H9 (cell line): ENCODE measurements at regions not wholly inside any gene's neighbourhood (a gene's known extent, or its start where the extent isn't known, plus 50 kb on each side); places are given as distances from the start of the nearest gene placed in this dataset.

Experiments used
- DNase-seq: peaks from one replicate; pipeline ENCODE4 v3.0.0-alpha.2; 2017
- H2AFZ ChIP-seq: one replicate; pipeline ENCODE4 v1.6.1; 2013; ENCODE audit warnings: mild to moderate bottlenecking, low read length, control low read depth, moderate library complexity
- H2AK5ac ChIP-seq: 2 replicates; pipeline ENCODE4 v1.6.1; 2013; ENCODE audit warnings: low read length, control low read depth, mixed read lengths; ENCODE audit not compliant: insufficient read length
- H2BK120ac ChIP-seq: one replicate; pipeline ENCODE4 v1.6.1; 2013; ENCODE audit warnings: low read depth, mild to moderate bottlenecking, low read length, control low read depth, inconsistent platforms; ENCODE audit not compliant: poor library complexity, severe bottlenecking
- H2BK12ac ChIP-seq: 2 replicates; pipeline ENCODE4 v1.6.1; 2013; ENCODE audit warnings: low read length, control low read depth, mixed read lengths, low read depth; ENCODE audit not compliant: insufficient read length
- H2BK15ac ChIP-seq: 2 replicates; pipeline ENCODE4 v1.6.1; 2013; ENCODE audit warnings: low read depth, low read length, control low read depth
- H2BK20ac ChIP-seq: one replicate; pipeline ENCODE4 v1.6.1; 2013; ENCODE audit warnings: low read depth, mild to moderate bottlenecking, low read length, control low read depth, inconsistent platforms; ENCODE audit not compliant: poor library complexity, severe bottlenecking
- H2BK5ac ChIP-seq: 2 replicates; pipeline ENCODE4 v1.6.1; 2013; ENCODE audit warnings: low read length, control low read depth, mixed read lengths; ENCODE audit not compliant: insufficient read length
- H3K14ac ChIP-seq: 2 replicates; pipeline ENCODE4 v1.6.1; 2013; ENCODE audit warnings: low read length, control low read depth; ENCODE audit not compliant: insufficient read depth
- H3K18ac ChIP-seq: 2 replicates; pipeline ENCODE4 v1.6.1; 2013; ENCODE audit warnings: low read depth, mild to moderate bottlenecking, mixed read lengths, low read length, control low read depth; ENCODE audit not compliant: insufficient read length
- H3K23ac ChIP-seq: 2 replicates; pipeline ENCODE4 v1.6.1; 2013; ENCODE audit warnings: low read length, control low read depth, mixed read lengths, low read depth; ENCODE audit not compliant: insufficient read length
- H3K23me2 ChIP-seq: 2 replicates; pipeline ENCODE4 v1.6.1; 2013; ENCODE audit warnings: low read depth, mild to moderate bottlenecking, mixed read lengths, low read length, control low read depth; ENCODE audit not compliant: insufficient read length, poor library complexity, severe bottlenecking
- H3K27ac ChIP-seq: 2 replicates; pipeline ENCODE4 v1.5.1; 2013; ENCODE audit warnings: low read length, control low read depth, mixed read lengths, low read depth; ENCODE audit not compliant: insufficient read length
- H3K27me3 ChIP-seq: 2 replicates; pipeline ENCODE4 v1.6.1; 2013; ENCODE audit warnings: low read length, control low read depth, inconsistent platforms; ENCODE audit not compliant: insufficient read depth
- H3K4ac ChIP-seq: 2 replicates; pipeline ENCODE4 v1.6.1; 2013; ENCODE audit warnings: low read depth, mild to moderate bottlenecking, control low read depth, inconsistent platforms, low read length, moderate library complexity
- H3K4me1 ChIP-seq: 2 replicates; pipeline ENCODE4 v1.6.1; 2013; ENCODE audit warnings: low read length, control low read depth, inconsistent platforms; ENCODE audit not compliant: insufficient read depth
- H3K4me2 ChIP-seq: 2 replicates; pipeline ENCODE4 v1.6.1; 2013; ENCODE audit warnings: low read length, control low read depth, mixed read lengths; ENCODE audit not compliant: insufficient read length, insufficient read depth
- H3K56ac ChIP-seq: 2 replicates; pipeline ENCODE4 v1.6.1; 2013; ENCODE audit warnings: low read depth, mild to moderate bottlenecking, mixed read lengths, low read length, control low read depth; ENCODE audit not compliant: insufficient read length
- H3K79me1 ChIP-seq: 2 replicates; pipeline ENCODE4 v1.6.1; 2013; ENCODE audit warnings: low read depth, mild to moderate bottlenecking, moderate library complexity, low read length, control low read depth, inconsistent platforms; ENCODE audit not compliant: insufficient read depth, poor library complexity, severe bottlenecking
- H3K79me2 ChIP-seq: 2 replicates; pipeline ENCODE4 v1.6.1; 2013; ENCODE audit warnings: low read length, control low read depth, inconsistent platforms; ENCODE audit not compliant: insufficient read depth
- H3K9ac ChIP-seq: 2 replicates; pipeline ENCODE4 v1.6.1; 2013; ENCODE audit warnings: low read length, control low read depth, mixed read lengths; ENCODE audit not compliant: insufficient read length; ENCODE audit errors: extremely low read depth
- H3K9me3 ChIP-seq: one replicate; pipeline ENCODE4 v1.6.1; 2013; ENCODE audit warnings: low read depth, low read length, inconsistent platforms; ENCODE audit not compliant: control insufficient read depth
- H3T11ph ChIP-seq: one replicate; pipeline ENCODE4 v1.6.1; 2013; ENCODE audit warnings: mild to moderate bottlenecking, low read length, control low read depth, inconsistent platforms
- H4K20me1 ChIP-seq: one replicate; pipeline ENCODE4 v1.6.1; 2013; ENCODE audit not compliant: control insufficient read depth, insufficient read length, insufficient read depth
- H4K5ac ChIP-seq: 2 replicates; pipeline ENCODE4 v1.6.1; 2013; ENCODE audit warnings: low read depth, mild to moderate bottlenecking, mixed read lengths, low read length, control low read depth; ENCODE audit not compliant: insufficient read length
- H4K8ac ChIP-seq: replicated peaks from 2 replicates; pipeline ENCODE4 v1.6.1; 2013; ENCODE audit warnings: low read length, control low read depth, mixed read lengths, low read depth; ENCODE audit not compliant: insufficient read length
- H4K91ac ChIP-seq: 2 replicates; pipeline ENCODE4 v1.6.1; 2013; ENCODE audit warnings: low read depth, mild to moderate bottlenecking, moderate library complexity, mixed read lengths, low read length, control low read depth; ENCODE audit not compliant: insufficient read length
- H3K27ac Mint-ChIP-seq, 3 experiments: 2 replicates in 2 of 3; 3 replicates in 1 of 3; pipeline ENCODE4 v1.8.0; 2020 to 2021; ENCODE audit warnings: mixed read lengths in 3 of 3, mild to moderate bottlenecking in 1 of 3, moderate library complexity in 1 of 3
- H3K27me3 Mint-ChIP-seq: 2 replicates; pipeline ENCODE4 v1.8.0; 2021; ENCODE audit warnings: low read depth, mild to moderate bottlenecking, moderate library complexity, mixed read lengths
- H3K36me3 Mint-ChIP-seq, 3 experiments: 2 replicates in 2 of 3; 3 replicates in 1 of 3; pipeline ENCODE4 v1.8.0; 2020 to 2021; ENCODE audit warnings: low read depth in 3 of 3, mixed read lengths in 3 of 3; ENCODE audit not compliant: insufficient read depth in 1 of 3
- H3K4me1 Mint-ChIP-seq, 2 experiments: 2 replicates each; pipeline ENCODE4 v1.8.0; 2020; ENCODE audit warnings: mixed read lengths in 2 of 2
- H3K4me3 Mint-ChIP-seq, 2 experiments: 2 replicates in 1 of 2; 3 replicates in 1 of 2; pipeline ENCODE4 v1.8.0; 2020 to 2021; ENCODE audit warnings: mild to moderate bottlenecking in 2 of 2, mixed read lengths in 2 of 2, moderate library complexity in 1 of 2
- H3K9me3 Mint-ChIP-seq, 2 experiments: 2 replicates in 1 of 2; 3 replicates in 1 of 2; pipeline ENCODE4 v1.8.0; 2020; ENCODE audit warnings: mild to moderate bottlenecking in 2 of 2, mixed read lengths in 2 of 2, moderate library complexity in 1 of 2
- CTCF ChIP-seq: fragments of 200-600 bp; sonication (generic); conservative IDR thresholded peaks from 3 replicates; pipeline ENCODE4 v1.8.0; 2021; ENCODE audit warnings: antibody characterized with exemption, mild to moderate bottlenecking
- WGBS: extraction: QIAGEN DNeasy Blood & Tissue Kit; methylation state at CpG from one replicate; pipeline ENCODE4 v1.1.7; 2013; ENCODE audit warnings: missing lambda C conversion rate, low lambda C conversion rate, mixed read lengths; ENCODE audit not compliant: insufficient read length; ENCODE audit errors: extremely low coverage; 5-methylcytosine and 5-hydroxymethylcytosine counted together

- no CpG with 5 or more reads among the region's 8 CpGs for WGBS
Measured at GRCh38 chr6:156454867-156455266, 322.3 kb upstream of the ARID1B start.

More at GRCh38 chr6:156454867-156455266, 322.3 kb upstream of the ARID1B start:
- no peak overlapping the region for H3T11ph ChIP-seq
- no peaks in the 10 kb centered on the region for H3K79me1 ChIP-seq
- H3K4me1 ChIP-seq = no peaks in the 10 kb centered on the region
- Mint-ChIP-seq H3K4me3 (no peak overlapping the region), H3K27ac (no peak overlapping the region), H3K9me3 (no peaks in the 10 kb centered on the region; a peak in 2 of 5 replicates), H3K27me3 (no peaks in the 10 kb centered on the region), H3K4me1 (no peaks in the 10 kb centered on the region), H3K36me3 (no peaks in the 10 kb centered on the region)
- no peak overlapping the region for H3K27ac ChIP-seq
- no peak overlapping the region for H4K5ac ChIP-seq
- no peaks in the 10 kb centered on the region for H4K20me1 ChIP-seq
- H3K14ac ChIP-seq = no peak overlapping the region
- H3K4me2 ChIP-seq = no peak overlapping the region
- no peak overlapping the region for H2BK12ac ChIP-seq
- H3K18ac ChIP-seq = no peak overlapping the region
- no peak overlapping the region for H3K4ac ChIP-seq
- no peak overlapping the region for H2BK15ac ChIP-seq
- no peak overlapping the region for H3K23ac ChIP-seq
- no peak overlapping the region for H2AFZ ChIP-seq
- no peak overlapping the region for H4K91ac ChIP-seq
- H2BK20ac ChIP-seq = no peak overlapping the region
- H2AK5ac ChIP-seq = no peak overlapping the region
- no peak overlapping the region for H4K8ac ChIP-seq
- no peak for TF ChIP-seq CTCF
- no peaks in the 10 kb centered on the region for H3K23me2 ChIP-seq
- no peak overlapping the region for H3K56ac ChIP-seq
- no peaks in the 10 kb centered on the region for H3K79me2 ChIP-seq
- H3K9ac ChIP-seq = no peak overlapping the region
- no peak overlapping the region for H2BK5ac ChIP-seq
- no peaks in the 10 kb centered on the region for H3K27me3 ChIP-seq
- H2BK120ac ChIP-seq = no peak overlapping the region
- H3K9me3 ChIP-seq = no peaks in the 10 kb centered on the region
- DNase-seq = no peak
